Transverse colon (tissue), 3 donors: ENCODE measurements at regions not wholly inside any gene's neighbourhood (a gene's known extent, or its start where the extent isn't known, plus 50 kb on each side); places are given as distances from the start of the nearest gene placed in this dataset.
"Not testable (repeated sequence)": the region's sequence is repeated elsewhere in the genome, so short reads cannot be mapped to it uniquely, and the experiment has no call there.

Experiments used
- EP300 ChIP-seq: sonication (generic); formaldehyde crosslinking; IDR thresholded peaks from one replicate; pipeline ENCODE4 v1.6.1; 2017; ENCODE audit warnings: antibody characterized with exemption, low read depth
- TF ChIP-seq, protein P1 (sequence below), 5 experiments: fragments of 200-600 bp in 3 of 5; fragments of 450-650 bp in 2 of 5; sonication (generic) in 3 of 5; IDR thresholded peaks; 1 replicate in 2 of 5; 2 replicates in 3 of 5; pipeline ENCODE4 v1.5.1; 2016 to 2017; ENCODE audit warnings: antibody characterized with exemption in 5 of 5, inconsistent platforms in 3 of 5, mild to moderate bottlenecking in 2 of 5, moderate library complexity in 1 of 5

DNA sequence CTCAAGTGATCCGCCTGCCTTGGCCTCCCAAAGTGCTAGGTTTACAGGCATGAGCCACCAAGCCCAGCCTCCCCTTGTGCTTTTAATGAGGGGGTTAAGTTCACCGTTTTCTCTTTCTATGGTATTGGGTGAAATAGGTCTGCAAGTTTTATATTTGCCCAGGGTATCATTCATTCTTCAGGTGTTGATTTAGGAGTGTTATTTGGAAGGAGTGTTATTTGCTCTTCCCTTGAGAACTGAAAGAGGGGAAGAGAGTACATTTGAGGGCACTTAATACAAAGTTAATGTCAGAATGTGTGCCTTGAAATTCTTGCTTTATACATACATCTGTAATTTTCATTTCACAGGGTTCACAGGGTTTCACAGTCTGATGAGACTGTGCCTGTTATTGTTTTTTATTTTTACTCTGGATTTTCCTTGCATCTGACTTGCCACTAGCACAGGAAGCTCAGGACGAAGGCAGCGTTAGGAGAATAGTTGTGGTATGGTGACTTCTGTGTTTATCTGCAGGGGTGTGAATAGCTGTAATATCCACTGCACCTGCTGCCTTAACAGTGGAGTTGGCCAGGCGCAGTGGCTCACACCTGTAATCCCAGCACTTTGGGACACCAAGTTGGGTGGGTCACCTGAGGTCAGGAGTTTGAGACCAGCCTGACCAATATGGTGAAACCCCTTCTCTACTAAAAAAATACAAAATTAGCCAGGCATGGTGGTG is 108.3 kb upstream of the CRYM start:
- not testable (repeated sequence) for TF ChIP-seq EP300
- TF ChIP-seq, protein P1, sequence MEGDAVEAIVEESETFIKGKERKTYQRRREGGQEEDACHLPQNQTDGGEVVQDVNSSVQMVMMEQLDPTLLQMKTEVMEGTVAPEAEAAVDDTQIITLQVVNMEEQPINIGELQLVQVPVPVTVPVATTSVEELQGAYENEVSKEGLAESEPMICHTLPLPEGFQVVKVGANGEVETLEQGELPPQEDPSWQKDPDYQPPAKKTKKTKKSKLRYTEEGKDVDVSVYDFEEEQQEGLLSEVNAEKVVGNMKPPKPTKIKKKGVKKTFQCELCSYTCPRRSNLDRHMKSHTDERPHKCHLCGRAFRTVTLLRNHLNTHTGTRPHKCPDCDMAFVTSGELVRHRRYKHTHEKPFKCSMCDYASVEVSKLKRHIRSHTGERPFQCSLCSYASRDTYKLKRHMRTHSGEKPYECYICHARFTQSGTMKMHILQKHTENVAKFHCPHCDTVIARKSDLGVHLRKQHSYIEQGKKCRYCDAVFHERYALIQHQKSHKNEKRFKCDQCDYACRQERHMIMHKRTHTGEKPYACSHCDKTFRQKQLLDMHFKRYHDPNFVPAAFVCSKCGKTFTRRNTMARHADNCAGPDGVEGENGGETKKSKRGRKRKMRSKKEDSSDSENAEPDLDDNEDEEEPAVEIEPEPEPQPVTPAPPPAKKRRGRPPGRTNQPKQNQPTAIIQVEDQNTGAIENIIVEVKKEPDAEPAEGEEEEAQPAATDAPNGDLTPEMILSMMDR (IDR thresholded peaks at IDR 0.05) = not testable (repeated sequence)
